ENCODE measurements at regions not wholly inside any gene's neighbourhood (a gene's known extent, or its start where the extent isn't known, plus 50 kb on each side); places are given as distances from the start of the nearest gene placed in this dataset.

- TF ChIP-seq CTCF (conservative IDR thresholded peaks at IDR 0.05; ENCODE audit: low read depth, low read length) (no peak), EZH2 (IDR thresholded peaks at IDR 0.05; ENCODE audit: borderline replicate concordance, low read depth, low read length, poor library complexity, severe bottlenecking) (no peak)
These were observed 59.3 kb downstream of the DLL1 start for GRCh38 chr6:170231293-170232185.
